ENCODE measurements at regions not wholly inside any gene's neighbourhood (a gene's known extent, or its start where the extent isn't known, plus 50 kb on each side); places are given as distances from the start of the nearest gene placed in this dataset.

DNA sequence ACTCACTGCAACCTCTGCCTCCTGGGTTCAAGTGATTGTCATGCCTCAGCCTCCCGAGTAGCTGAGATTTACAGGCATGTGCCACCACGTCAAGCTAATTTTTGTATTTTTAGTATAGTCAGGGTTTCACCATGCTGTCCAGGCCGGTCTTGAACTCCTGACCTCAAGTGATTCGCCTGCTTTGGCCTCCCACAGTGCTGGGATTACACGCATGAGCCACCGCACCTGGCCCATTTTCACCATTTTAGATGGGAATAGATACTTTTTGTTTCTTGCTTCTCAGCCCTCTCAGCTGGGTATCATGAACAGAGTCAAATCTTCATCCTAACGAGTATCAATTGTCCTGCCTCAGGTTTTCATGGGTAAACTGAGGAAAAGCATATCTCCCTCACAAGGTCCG lies 235.0 kb downstream of the CDC5L start:
- no peaks in the 10 kb centered on the region for H3K36me3 ChIP-seq (ENCODE audit: control insufficient read depth in 2 of 2, extremely low read depth in 1 of 2, insufficient read depth in 2 of 2, low read length in 2 of 2)
- no peak overlapping the region for H3K27ac ChIP-seq (ENCODE audit: control insufficient read depth, insufficient read depth, low read length)
- DNase-seq (ENCODE audit: low read depth, low spot score) (no peak), FAIRE-seq (no peak)
- no peaks in the 10 kb centered on the region for H3K4me1 ChIP-seq (ENCODE audit: control insufficient read depth, extremely low read depth, insufficient read depth, low read length)
- H3K9me1 ChIP-seq (ENCODE audit: control insufficient read depth, extremely low read depth, insufficient read depth, low read length): no peaks in the 10 kb centered on the region
- no peak overlapping the region for H2AFZ ChIP-seq (ENCODE audit: control insufficient read depth, low read length)
- no peak overlapping the region for H3K9ac ChIP-seq (ENCODE audit: control insufficient read depth, extremely low read depth, insufficient read depth, low read length)
- TF ChIP-seq, protein P1, sequence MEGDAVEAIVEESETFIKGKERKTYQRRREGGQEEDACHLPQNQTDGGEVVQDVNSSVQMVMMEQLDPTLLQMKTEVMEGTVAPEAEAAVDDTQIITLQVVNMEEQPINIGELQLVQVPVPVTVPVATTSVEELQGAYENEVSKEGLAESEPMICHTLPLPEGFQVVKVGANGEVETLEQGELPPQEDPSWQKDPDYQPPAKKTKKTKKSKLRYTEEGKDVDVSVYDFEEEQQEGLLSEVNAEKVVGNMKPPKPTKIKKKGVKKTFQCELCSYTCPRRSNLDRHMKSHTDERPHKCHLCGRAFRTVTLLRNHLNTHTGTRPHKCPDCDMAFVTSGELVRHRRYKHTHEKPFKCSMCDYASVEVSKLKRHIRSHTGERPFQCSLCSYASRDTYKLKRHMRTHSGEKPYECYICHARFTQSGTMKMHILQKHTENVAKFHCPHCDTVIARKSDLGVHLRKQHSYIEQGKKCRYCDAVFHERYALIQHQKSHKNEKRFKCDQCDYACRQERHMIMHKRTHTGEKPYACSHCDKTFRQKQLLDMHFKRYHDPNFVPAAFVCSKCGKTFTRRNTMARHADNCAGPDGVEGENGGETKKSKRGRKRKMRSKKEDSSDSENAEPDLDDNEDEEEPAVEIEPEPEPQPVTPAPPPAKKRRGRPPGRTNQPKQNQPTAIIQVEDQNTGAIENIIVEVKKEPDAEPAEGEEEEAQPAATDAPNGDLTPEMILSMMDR (optimal IDR thresholded peaks at IDR 0.05 in 1 of 3, IDR thresholded peaks at IDR 0.05 in 1 of 3, conservative IDR thresholded peaks at IDR 0.05 in 1 of 3; ENCODE audit: extremely low read depth in 1 of 3, insufficient read depth in 2 of 3, low read length in 3 of 3): no peak
- no peak for TF ChIP-seq EZH2 (IDR thresholded peaks at IDR 0.05; ENCODE audit: low read length)
- no peaks in the 10 kb centered on the region for H3K9me3 ChIP-seq (ENCODE audit: control insufficient read depth, low read depth, low read length)
- H3K27me3 ChIP-seq (ENCODE audit: control insufficient read depth, extremely low read depth, insufficient read depth, low read length): no peaks in the 10 kb centered on the region
- H3K4me2 ChIP-seq (ENCODE audit: control insufficient read depth, extremely low read depth, insufficient read depth, low read depth, low read length): no peak overlapping the region
- no peaks in the 10 kb centered on the region for H4K20me1 ChIP-seq (ENCODE audit: control insufficient read depth, extremely low read depth, insufficient read depth, low read length)
- H3K79me2 ChIP-seq (ENCODE audit: control insufficient read depth, insufficient read depth, low read length): no peaks in the 10 kb centered on the region
- H3K4me3 ChIP-seq (ENCODE audit: control insufficient read depth in 2 of 3, extremely low read depth in 1 of 3, insufficient read depth in 2 of 3, low read depth in 1 of 3, low read length in 3 of 3): no peak overlapping the region
- dilution Hi-C loops (cut with MboI; ENCODE audit: extremely low pct_ligation_motif_present, low sequenced_read_pairs): no loop called here

- no peak overlapping the region for H3K4me3 ChIP-seq (ENCODE audit: control insufficient read depth in 2 of 3, extremely low read depth in 1 of 3, insufficient read depth in 2 of 3, low read depth in 1 of 3, low read length in 3 of 3)
- no peak overlapping the region for H2AFZ ChIP-seq (ENCODE audit: control insufficient read depth, low read length)
- no peak for DNase-seq (ENCODE audit: low read depth, low spot score)
- dilution Hi-C loops (cut with MboI; ENCODE audit: extremely low pct_ligation_motif_present, low sequenced_read_pairs): no loop called here
- no peaks in the 10 kb centered on the region for H4K20me1 ChIP-seq (ENCODE audit: control insufficient read depth, extremely low read depth, insufficient read depth, low read length)
- H3K9ac ChIP-seq (ENCODE audit: control insufficient read depth, extremely low read depth, insufficient read depth, low read length): no peak overlapping the region
- H3K4me1 ChIP-seq (ENCODE audit: control insufficient read depth, extremely low read depth, insufficient read depth, low read length): no peaks in the 10 kb centered on the region
- H3K9me1 ChIP-seq (ENCODE audit: control insufficient read depth, extremely low read depth, insufficient read depth, low read length): no peaks in the 10 kb centered on the region
- no peak overlapping the region for H3K27ac ChIP-seq (ENCODE audit: control insufficient read depth, insufficient read depth, low read length)
- TF ChIP-seq, protein P1 (optimal IDR thresholded peaks at IDR 0.05 in 1 of 3, IDR thresholded peaks at IDR 0.05 in 1 of 3, conservative IDR thresholded peaks at IDR 0.05 in 1 of 3; ENCODE audit: extremely low read depth in 1 of 3, insufficient read depth in 2 of 3, low read length in 3 of 3): no peak
- TF ChIP-seq EZH2 (IDR thresholded peaks at IDR 0.05; ENCODE audit: low read length): no peak
- H3K36me3 ChIP-seq (ENCODE audit: control insufficient read depth in 2 of 2, extremely low read depth in 1 of 2, insufficient read depth in 2 of 2, low read length in 2 of 2): no peaks in the 10 kb centered on the region
- no peaks in the 10 kb centered on the region for H3K9me3 ChIP-seq (ENCODE audit: control insufficient read depth, low read depth, low read length)
- H3K27me3 ChIP-seq (ENCODE audit: control insufficient read depth, extremely low read depth, insufficient read depth, low read length): no peaks in the 10 kb centered on the region
- FAIRE-seq: no peak
- H3K79me2 ChIP-seq (ENCODE audit: control insufficient read depth, insufficient read depth, low read length): no peaks in the 10 kb centered on the region
- no peak overlapping the region for H3K4me2 ChIP-seq (ENCODE audit: control insufficient read depth, extremely low read depth, insufficient read depth, low read depth, low read length)
Measured at GRCh38 chr6:44622956-44623355, 235.4 kb downstream of the CDC5L start.
